Osteoblast (primary cell): ENCODE measurements at regions not wholly inside any gene's neighbourhood (a gene's known extent, or its start where the extent isn't known, plus 50 kb on each side); places are given as distances from the start of the nearest gene placed in this dataset.

ENCODE experiments used
- DNase-seq: peaks from one replicate; pipeline ENCODE4 v3.0.0; 2011; ENCODE audit warnings: low spot score, mixed read lengths; ENCODE audit not compliant: insufficient read length; ENCODE audit errors: missing footprints
- H2AFZ ChIP-seq: 2 replicates; pipeline ENCODE4 v1.6.0; 2011; ENCODE audit warnings: mild to moderate bottlenecking, low read length
- H3K27ac ChIP-seq: 2 replicates; pipeline ENCODE4 v1.5.1; 2011; ENCODE audit warnings: mild to moderate bottlenecking, low read depth, low read length, moderate library complexity
- H3K27me3 ChIP-seq: 2 replicates; pipeline ENCODE4 v1.6.0; 2012; ENCODE audit warnings: mild to moderate bottlenecking, control low read depth, inconsistent platforms, low read length, moderate library complexity; ENCODE audit not compliant: insufficient read depth
- H3K36me3 ChIP-seq: 2 replicates; pipeline ENCODE4 v1.5.1; 2011; ENCODE audit warnings: mild to moderate bottlenecking, low read length, control low read depth, moderate library complexity; ENCODE audit not compliant: insufficient read depth
- H3K4me1 ChIP-seq: 2 replicates; pipeline ENCODE4 v1.5.1; 2011; ENCODE audit warnings: mild to moderate bottlenecking, low read length, control low read depth, moderate library complexity; ENCODE audit not compliant: insufficient read depth
- H3K4me2 ChIP-seq: 2 replicates; pipeline ENCODE4 v1.6.0; 2011; ENCODE audit warnings: mild to moderate bottlenecking, low read length; ENCODE audit not compliant: insufficient read depth
- H3K4me3 ChIP-seq: fragments of 200-600 bp; sonication (generic); 3 replicates; pipeline ENCODE4 v1.5.1; 2012; ENCODE audit warnings: mild to moderate bottlenecking, low read length, inconsistent platforms; ENCODE audit not compliant: insufficient read depth
- H3K79me2 ChIP-seq: 2 replicates; pipeline ENCODE4 v1.6.0; 2012; ENCODE audit warnings: mild to moderate bottlenecking, low read length, control low read depth, inconsistent platforms; ENCODE audit not compliant: insufficient read depth
- H3K9me3 ChIP-seq: 2 replicates; pipeline ENCODE4 v1.5.1; 2011; ENCODE audit warnings: low read depth, low read length, control low read depth
- H4K20me1 ChIP-seq: 2 replicates; pipeline ENCODE4 v1.6.0; 2012; ENCODE audit warnings: mild to moderate bottlenecking, low read length, control low read depth; ENCODE audit not compliant: insufficient read depth
- TF ChIP-seq, protein P1 (sequence below): IDR thresholded peaks from 2 replicates; pipeline ENCODE4 v1.5.1; 2011; ENCODE audit warnings: mild to moderate bottlenecking, low read depth, low read length, moderate library complexity; ENCODE audit errors: extremely low read depth

DNA sequence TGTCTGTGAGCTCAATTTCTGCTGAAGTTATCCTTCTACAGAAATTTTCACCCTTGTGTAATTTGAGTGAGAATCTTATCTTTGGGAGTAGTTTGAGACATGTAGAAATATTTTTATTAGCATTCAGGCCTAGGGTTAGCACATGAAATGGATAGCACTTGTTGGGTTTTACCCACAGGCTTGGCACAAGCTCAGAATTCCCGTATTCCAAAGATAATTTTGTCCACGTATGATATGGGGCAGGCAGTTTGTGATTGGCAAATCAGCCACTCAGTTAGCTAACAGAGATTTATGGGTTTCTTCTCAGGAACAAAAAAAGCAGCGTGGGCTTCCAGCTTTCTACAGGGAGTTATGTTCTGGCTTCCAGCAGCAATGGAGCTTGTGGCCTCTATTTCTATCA is 117.9 kb upstream of the DCAF8L1 start:
- peaks cover 4% of the 10 kb centered on the region for H3K9me3 ChIP-seq
- H4K20me1 ChIP-seq = no peaks in the 10 kb centered on the region
- H3K36me3 ChIP-seq = no peaks in the 10 kb centered on the region
- H3K27me3 ChIP-seq = no peaks in the 10 kb centered on the region
- H2AFZ ChIP-seq = no peak overlapping the region
- no peak overlapping the region for H3K4me2 ChIP-seq
- no peak for DNase-seq
- TF ChIP-seq, protein P1, sequence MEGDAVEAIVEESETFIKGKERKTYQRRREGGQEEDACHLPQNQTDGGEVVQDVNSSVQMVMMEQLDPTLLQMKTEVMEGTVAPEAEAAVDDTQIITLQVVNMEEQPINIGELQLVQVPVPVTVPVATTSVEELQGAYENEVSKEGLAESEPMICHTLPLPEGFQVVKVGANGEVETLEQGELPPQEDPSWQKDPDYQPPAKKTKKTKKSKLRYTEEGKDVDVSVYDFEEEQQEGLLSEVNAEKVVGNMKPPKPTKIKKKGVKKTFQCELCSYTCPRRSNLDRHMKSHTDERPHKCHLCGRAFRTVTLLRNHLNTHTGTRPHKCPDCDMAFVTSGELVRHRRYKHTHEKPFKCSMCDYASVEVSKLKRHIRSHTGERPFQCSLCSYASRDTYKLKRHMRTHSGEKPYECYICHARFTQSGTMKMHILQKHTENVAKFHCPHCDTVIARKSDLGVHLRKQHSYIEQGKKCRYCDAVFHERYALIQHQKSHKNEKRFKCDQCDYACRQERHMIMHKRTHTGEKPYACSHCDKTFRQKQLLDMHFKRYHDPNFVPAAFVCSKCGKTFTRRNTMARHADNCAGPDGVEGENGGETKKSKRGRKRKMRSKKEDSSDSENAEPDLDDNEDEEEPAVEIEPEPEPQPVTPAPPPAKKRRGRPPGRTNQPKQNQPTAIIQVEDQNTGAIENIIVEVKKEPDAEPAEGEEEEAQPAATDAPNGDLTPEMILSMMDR = no peak
- no peak overlapping the region for H3K4me3 ChIP-seq
- no peak overlapping the region for H3K27ac ChIP-seq
- no peaks in the 10 kb centered on the region for H3K4me1 ChIP-seq
- H3K79me2 ChIP-seq = no peaks in the 10 kb centered on the region

DNA sequence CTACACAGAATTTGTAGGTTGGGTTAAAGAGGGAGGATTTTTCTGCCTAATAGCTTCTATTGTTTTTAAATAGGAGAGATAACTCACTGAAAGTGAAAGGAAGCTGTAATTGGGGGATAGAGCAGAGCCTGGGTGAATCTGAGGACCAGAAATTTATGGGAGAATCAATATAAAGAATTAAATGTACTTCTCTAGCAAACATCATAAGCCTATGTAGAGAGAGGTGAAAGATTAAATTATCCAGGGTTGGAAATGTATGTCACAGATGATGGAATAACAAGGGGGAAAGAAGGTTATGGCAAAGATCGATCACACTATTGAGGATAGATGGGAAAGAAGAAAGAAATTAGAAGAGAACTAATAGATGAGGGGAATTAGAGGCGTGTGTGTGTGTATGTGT is 104.4 kb upstream of the DCAF8L1 start:
- Histone ChIP-seq H3K4me2 (no peak overlapping the region), H3K9me3 (no peaks in the 10 kb centered on the region), H3K27me3 (no peaks in the 10 kb centered on the region), H3K79me2 (no peaks in the 10 kb centered on the region), H2AFZ (no peak overlapping the region), H3K36me3 (no peaks in the 10 kb centered on the region), H3K4me3 (no peak overlapping the region), H3K4me1 (no peaks in the 10 kb centered on the region), H3K27ac (no peak overlapping the region), H4K20me1 (no peaks in the 10 kb centered on the region)
- TF ChIP-seq, protein P1 = no peak
- no peak for DNase-seq

DNA sequence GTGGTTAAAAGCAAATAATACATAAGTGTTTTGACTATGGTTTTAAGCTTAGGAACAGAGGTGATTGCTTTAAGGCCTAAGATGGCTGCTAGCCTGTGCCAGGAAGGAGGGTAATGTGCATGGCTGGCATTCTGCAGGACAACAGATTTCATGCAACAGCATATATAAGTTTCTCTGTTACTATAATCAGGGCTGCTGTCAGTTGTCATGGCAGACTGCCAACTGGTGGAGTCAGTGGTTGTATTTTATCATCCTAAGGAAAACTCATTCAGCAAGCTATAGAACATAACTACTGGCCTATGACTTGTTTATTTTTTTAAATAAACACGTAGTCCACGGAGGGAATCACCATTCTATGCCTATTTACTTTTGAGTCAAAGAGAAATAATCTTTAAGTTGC is 77.7 kb upstream of the DCAF8L1 start:
- H3K4me1 ChIP-seq = no peaks in the 10 kb centered on the region
- no peaks in the 10 kb centered on the region for H3K27me3 ChIP-seq
- TF ChIP-seq, protein P1 = no peak
- H3K9me3 ChIP-seq = no peaks in the 10 kb centered on the region
- no peak overlapping the region for H3K27ac ChIP-seq
- no peaks in the 10 kb centered on the region for H3K36me3 ChIP-seq
- H3K79me2 ChIP-seq = no peaks in the 10 kb centered on the region
- DNase-seq = no peak
- H3K4me2 ChIP-seq = no peak overlapping the region
- no peak overlapping the region for H2AFZ ChIP-seq
- no peak overlapping the region for H3K4me3 ChIP-seq
- no peaks in the 10 kb centered on the region for H4K20me1 ChIP-seq

DNA sequence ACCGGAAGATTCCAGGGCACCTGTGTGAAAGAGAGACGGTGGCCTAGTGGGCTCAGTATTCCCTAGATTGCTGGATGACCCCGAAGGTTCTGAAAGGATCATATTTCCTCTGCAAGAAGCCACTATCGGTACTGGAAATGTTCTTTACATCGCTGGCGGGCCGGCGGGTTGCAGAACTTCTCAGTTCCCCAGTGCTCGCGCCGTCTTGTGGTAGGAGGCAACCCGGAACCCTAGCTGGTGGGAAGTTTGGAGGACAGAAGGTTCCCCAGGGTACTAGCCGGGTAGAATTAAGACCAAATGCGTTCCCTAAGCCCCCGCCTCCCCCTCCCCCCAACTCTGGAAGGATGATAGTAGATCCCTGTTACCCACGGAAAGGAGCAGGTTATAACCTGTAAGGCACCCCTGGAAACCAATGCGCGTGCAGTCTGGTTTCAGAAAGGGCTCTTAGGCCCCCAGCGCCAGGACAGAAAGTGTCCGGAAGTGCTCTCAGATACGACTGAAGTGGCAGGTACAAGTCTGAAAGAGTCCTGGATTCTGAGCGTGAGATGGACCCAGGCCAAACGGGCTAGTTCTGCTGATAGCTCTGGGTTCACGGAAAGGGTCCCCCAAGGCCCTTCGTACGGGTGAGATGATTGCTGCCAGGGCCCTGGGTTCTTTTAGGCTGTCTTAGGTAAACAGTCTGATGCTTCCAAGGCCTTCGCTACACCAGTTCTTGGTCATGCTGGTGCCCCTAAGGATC is 61.7 kb upstream of the DCAF8L1 start:
- TF ChIP-seq, protein P1 = no peak
- no peaks in the 10 kb centered on the region for H3K79me2 ChIP-seq
- no peak overlapping the region for H3K4me2 ChIP-seq
- no peaks in the 10 kb centered on the region for H3K27me3 ChIP-seq
- DNase-seq = no peak
- H2AFZ ChIP-seq = no peak overlapping the region
- H3K9me3 ChIP-seq = peaks cover 2% of the 10 kb centered on the region
- no peak overlapping the region for H3K27ac ChIP-seq
- H3K4me1 ChIP-seq = no peaks in the 10 kb centered on the region
- no peaks in the 10 kb centered on the region for H3K36me3 ChIP-seq
- no peak overlapping the region for H3K4me3 ChIP-seq
- no peaks in the 10 kb centered on the region for H4K20me1 ChIP-seq
